ENCODE measurements at regions not wholly inside any gene's neighbourhood (a gene's known extent, or its start where the extent isn't known, plus 50 kb on each side); places are given as distances from the start of the nearest gene placed in this dataset.

DNA sequence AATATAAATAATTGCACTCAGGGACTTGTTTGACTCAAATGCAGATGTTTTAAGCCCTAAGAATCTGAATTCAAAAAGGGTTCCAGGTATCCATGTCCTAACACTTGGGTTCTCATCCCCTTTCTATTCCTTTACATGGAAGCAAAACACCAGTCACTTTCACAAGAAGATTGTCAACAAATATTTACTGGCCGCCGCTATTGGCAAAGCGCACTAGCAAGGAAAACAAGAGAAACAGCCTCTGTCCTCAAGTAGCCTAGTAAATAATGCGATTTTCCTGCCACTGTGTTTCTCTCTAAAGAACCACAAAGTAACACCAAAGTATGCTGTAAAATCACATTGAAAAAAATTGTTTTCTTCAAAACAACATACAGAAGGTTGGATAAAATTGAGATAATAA is 66.7 kb upstream of the EZH2 start:
- Mint-ChIP-seq H3K27ac (no peak overlapping the region), H3K27me3 (no peaks in the 10 kb centered on the region), H3K9me3 (no peaks in the 10 kb centered on the region), H3K4me3 (no peak overlapping the region), H3K36me3 (no peaks in the 10 kb centered on the region), H3K4me1 (peaks cover 3% of the 10 kb centered on the region)

DNA sequence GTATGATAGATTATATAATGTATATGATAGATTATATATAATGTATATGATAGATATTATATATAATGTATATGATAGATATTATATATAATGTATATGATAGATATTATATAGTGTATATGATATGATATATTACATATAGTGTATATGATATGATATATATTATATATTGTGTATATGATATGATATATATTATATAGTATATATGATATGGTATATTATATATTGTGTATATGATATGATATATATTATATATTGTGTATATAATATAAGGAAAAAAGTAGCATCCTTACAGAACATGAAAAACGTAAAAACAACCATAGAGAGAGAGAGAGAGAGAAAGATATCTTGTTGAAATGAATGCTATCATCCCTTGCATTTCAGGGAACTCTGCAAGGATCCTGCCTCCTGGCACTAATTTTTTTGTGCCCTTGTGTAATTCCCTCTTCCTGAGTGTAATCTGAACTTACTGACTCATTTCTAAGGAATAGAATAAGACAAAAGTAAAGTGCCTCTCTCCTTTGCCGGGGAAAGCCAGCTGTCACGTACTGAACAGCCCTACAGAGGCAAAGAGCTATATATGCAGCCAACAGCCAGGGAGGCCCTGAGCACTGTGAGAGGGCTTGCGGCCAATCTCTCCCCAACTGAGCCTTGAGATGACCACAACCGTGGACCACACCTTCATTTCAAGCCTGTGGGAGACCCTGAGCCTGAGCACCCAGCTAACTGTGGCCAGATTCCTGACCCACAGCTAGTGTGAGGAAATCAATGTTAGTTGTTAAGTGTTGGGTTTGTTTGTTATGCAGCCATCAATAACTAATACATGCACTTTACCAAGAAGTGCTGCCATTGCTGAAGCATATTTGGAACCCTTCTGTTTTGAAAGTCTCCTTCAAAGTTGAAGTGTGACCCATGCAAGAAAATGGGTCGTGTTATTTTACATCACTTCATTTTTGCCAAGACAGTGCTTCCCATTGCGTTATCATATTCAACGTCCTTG is 61.1 kb upstream of the EZH2 start:
- no peak overlapping the region for H3K4me3 Mint-ChIP-seq
- H3K9me3 Mint-ChIP-seq: no peaks in the 10 kb centered on the region
- H3K36me3 Mint-ChIP-seq: peaks cover 2% of the 10 kb centered on the region
- H3K27me3 Mint-ChIP-seq: no peaks in the 10 kb centered on the region
- peaks cover 10% of the 10 kb centered on the region for H3K4me1 Mint-ChIP-seq
- H3K27ac Mint-ChIP-seq: no peak overlapping the region

DNA sequence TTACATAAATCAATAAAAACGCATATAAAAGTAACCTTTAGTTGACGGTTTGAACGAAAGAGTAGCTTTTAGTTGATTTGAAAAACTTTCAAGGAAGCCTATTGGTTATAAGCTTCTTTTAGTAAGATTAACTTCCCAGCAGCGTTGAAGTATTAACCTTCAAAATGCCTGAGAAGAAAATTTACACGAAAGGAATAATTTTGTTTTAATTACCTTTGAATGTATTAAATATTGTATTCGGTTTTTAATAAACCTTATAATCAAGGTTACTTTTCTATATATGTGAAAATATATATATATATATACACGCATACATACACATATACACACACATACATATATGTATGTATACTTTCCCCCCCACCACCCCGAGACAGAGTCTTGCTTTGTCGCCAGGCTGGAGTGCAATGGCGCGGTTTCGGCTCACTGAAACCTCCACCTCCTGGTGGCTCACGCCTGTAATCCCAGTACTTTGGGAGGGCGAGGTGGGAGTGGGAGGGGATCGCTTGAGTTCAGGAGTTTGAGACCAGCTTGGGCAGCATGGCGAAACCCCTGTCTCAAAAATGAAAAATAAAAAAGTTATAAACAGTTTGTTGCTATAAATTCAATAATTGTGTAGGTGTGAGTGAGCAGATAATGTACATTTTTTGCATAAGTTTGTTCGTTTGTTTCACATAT is 57.6 kb upstream of the EZH2 start:
- no peaks in the 10 kb centered on the region for H3K27me3 Mint-ChIP-seq
- H3K27ac Mint-ChIP-seq: peak overlapping the region; percentile 100
- H3K9me3 Mint-ChIP-seq: no peaks in the 10 kb centered on the region
- H3K4me3 Mint-ChIP-seq: peak overlapping the region; percentile 99
- peaks cover 21% of the 10 kb centered on the region for H3K4me1 Mint-ChIP-seq
- H3K36me3 Mint-ChIP-seq: peaks cover 2% of the 10 kb centered on the region

DNA sequence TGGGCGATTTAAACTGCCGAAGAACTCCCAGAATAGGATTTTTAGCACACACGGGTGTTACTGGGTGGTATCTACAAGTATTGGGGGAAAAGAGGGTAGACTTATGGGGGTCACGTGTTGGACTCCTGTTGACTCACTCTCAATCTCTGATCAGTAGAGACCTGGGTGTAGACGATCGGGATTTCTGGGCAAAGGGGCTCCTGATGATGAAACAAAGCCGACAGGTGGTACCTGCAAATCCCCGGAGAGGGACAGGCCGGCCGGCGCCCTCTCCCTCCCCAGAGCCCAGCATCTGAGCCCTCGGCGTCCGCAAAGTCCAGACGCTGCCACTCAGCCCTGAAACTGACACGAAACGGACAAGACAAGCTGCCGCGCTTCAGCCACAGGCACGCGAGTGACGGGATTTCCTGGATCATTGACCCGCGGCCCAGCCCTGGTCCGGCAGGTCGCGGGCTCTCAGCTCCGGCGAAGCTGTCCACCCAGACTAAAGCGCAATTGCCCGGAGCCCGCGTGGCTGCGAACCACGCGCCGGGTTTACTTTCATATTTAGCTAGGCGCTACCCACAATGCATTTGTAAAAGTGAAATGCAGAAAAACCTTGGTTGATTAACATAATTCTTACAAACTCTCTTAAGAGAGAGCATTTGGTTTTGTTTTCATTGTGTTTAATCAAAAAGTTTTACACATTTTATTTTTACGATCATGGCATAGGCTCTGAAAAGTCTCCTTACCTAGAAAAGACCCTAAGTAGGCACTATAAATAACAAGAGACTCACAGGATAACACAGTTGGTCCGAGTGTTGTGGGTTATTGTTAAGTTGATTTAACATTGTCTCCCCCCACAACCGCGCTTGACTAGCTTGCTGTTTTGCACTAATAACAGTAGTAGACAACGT is 56.9 kb upstream of the EZH2 start:
- peaks cover 21% of the 10 kb centered on the region for H3K4me1 Mint-ChIP-seq
- H3K27ac Mint-ChIP-seq: peak overlapping the region; percentile 100
- no peaks in the 10 kb centered on the region for H3K9me3 Mint-ChIP-seq
- H3K4me3 Mint-ChIP-seq: peak overlapping the region; percentile 99
- no peaks in the 10 kb centered on the region for H3K27me3 Mint-ChIP-seq
- H3K36me3 Mint-ChIP-seq: peaks cover 2% of the 10 kb centered on the region

DNA sequence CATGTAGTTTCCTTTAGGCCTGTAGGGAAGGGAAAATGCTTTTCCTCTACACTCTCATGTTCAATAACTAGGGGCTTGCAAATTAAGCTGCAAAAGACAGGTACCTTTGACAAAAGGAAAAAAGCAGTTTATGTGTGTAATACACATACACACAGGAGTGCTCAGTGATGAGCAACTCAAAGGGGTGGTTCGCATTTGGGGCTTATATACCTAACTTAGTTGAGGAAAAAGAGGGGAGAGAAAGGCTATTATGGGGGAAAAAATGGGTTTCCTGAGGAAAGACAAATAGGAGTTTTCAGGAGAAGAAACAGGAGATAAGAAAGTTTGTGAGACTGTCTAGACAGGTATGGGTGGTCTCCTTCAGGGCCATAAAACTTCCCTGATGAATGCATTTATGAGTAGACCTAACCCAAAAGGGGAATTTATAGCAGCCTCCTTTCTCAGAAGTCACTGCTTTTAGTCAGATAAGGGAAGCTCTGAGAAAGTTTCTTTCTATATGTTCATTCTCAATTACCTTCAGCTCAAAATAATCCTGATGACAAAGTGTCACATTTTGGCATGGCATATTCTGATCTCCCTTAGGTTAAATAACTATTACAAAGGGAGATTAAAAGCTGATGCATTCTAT is 55.2 kb upstream of the EZH2 start:
- Mint-ChIP-seq H3K4me1 (peaks cover 22% of the 10 kb centered on the region), H3K27me3 (no peaks in the 10 kb centered on the region), H3K36me3 (peaks cover 6% of the 10 kb centered on the region), H3K27ac (peak overlapping the region; percentile 95), H3K4me3 (peak overlapping the region; percentile 99), H3K9me3 (no peaks in the 10 kb centered on the region)

DNA sequence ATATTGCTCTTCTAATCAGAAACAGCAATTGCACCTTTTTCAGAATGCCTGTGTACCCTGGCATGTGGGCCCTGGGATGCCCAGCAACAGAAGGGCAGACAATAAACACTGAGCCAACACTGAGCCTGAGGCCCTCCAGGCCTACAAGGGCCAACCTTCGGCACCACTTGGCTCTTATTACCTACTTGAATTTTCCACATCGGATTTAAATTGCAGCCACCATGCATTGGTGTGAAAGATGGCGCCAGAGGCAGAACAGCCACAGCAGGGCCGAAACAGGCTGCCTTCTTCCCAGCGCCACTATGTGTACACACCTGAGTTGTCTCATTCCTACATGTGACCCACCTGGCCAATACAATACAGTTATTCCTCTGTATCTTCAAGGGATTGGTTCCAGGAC is 51.4 kb upstream of the EZH2 start:
- no peak overlapping the region for H3K27ac Mint-ChIP-seq
- peaks cover 7% of the 10 kb centered on the region for H3K36me3 Mint-ChIP-seq
- H3K4me3 Mint-ChIP-seq: no peak overlapping the region
- no peaks in the 10 kb centered on the region for H3K9me3 Mint-ChIP-seq
- H3K27me3 Mint-ChIP-seq: no peaks in the 10 kb centered on the region
- H3K4me1 Mint-ChIP-seq: peaks cover 34% of the 10 kb centered on the region
